ENCODE measurements at regions not wholly inside any gene's neighbourhood (a gene's known extent, or its start where the extent isn't known, plus 50 kb on each side); places are given as distances from the start of the nearest gene placed in this dataset.

DNA sequence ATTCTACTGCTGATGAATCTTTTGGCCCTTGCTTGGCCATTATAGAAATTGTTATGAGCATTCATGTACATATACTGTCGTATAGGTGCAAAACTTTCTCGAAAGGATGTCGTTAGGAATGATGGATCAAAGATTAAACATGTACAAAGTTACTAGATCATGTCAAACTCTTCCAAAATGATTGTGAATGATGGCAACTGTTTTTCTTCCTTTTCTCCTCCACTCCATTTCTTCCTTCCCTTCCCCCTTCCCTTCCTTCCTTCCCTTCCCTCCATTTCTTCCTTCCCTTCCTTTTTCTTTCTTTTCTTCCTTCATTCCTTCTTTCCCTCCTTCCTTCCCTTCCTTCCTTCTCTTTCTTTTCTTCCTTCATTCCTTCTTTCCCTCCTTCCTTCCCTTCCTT is 973.9 kb downstream of the CDH11 start:
- DNase-seq = no peak

DNA sequence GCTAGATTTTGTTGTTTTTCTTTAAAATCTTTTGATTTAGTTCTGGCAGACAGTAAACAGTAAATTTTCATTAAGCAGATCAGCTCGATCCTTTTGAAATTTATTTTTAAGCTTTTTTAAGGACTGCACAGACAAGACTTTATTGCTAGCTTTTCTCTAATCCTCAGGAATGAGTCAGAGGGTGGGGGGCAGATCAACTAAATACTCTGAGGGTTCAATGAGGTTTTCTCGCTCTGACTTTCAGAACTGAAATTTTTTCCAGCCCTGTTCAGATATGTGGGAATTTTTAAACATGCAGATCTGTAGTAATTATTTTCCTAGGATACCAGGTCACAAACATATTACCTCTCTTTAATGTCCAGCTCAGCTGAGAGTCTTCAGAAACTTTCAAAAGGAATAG is 977.2 kb downstream of the CDH11 start:
- no peak for DNase-seq

DNA sequence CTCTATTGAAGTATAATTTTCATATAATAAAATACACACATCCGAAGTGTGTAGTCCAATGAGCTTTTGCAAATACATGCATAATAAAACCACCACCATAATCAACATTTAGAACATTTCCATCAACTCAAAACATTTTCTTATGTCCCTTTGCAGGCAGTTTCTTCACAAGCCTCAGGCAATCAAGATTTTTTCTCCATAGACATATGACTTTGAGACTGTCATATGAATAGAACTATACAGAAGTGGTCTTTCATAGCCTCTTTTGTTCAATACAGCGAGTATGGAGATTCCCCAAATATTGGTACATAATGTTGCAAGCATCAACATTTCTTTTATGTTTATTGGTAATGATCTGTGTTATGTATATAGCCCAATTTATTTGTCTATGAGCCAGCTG is 983.2 kb downstream of the CDH11 start:
- DNase-seq = no peak

DNA sequence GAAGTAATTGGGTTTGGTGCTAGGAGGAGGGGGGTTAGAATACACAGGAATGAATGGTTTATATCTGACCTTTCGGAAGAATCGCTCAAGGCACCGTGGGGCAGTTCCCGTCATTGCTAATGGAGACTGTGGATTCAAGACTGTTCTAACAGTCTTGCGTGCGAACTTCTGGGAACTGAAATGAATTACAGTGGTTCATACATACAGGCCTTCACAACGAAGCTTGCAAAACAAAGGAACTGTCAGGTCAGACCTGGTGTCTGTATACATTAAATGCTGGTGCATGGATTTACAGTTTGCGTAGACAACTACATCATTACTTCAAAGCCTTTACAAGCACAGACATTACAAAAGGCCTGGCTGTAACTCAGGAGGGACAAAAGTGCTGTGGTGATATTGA is 983.9 kb downstream of the CDH11 start:
- no peak for DNase-seq

DNA sequence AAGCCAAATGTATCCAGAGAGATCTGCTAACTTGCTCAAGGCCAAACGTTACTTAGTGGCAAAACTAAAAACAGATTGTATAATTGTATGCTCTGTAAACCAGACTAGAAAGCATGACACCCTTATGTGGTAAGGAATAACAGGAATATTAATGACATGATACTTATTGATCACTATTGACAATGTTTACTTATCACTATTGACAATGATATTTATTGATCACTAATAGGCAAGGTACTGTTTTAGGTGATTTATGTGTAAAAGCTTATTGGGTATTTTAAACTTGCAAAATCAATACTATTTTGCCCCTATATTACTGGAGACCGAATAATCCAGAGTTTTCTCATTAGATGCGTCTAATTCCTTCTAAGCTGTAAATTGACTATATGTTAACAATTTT is 985.1 kb downstream of the CDH11 start:
- DNase-seq = no peak

DNA sequence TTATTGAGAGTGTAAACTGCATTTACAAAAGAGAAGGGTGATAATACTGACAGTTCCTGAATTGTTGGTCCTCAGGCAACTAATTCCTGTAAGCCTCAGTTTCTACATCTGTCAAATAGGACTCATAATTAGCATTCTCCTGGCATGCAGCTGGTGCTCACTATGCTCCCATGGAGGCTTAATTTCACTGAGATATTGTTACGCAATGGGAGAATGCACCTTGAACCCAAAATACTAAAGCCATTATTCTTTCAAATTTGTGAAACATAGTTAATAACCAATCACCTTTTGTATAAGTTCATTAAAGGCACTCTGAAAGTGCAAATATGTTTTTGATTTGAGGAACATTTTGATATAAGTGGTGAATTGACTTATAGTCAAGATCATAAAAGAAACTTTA is 985.5 kb downstream of the CDH11 start:
- no peak for DNase-seq

DNA sequence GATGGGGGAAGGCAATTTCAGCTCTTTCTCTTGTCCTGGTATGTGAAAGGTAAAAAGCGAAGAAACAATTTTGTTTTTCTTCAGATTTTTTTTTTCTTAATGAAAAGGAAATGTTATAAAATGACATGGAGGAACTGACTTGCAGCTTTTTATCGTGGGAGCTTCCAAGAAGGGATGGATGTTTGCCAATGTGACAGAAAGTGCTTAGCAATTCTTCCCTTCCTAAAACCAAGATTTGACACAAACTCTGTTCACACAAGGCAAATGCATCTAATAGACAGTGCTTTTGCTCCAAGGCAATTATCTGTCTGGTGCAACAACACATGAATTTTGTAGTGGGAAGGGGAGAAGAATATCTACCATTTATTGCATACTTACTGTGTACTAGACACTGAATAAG is 988.5 kb downstream of the CDH11 start:
- DNase-seq = no peak

DNA sequence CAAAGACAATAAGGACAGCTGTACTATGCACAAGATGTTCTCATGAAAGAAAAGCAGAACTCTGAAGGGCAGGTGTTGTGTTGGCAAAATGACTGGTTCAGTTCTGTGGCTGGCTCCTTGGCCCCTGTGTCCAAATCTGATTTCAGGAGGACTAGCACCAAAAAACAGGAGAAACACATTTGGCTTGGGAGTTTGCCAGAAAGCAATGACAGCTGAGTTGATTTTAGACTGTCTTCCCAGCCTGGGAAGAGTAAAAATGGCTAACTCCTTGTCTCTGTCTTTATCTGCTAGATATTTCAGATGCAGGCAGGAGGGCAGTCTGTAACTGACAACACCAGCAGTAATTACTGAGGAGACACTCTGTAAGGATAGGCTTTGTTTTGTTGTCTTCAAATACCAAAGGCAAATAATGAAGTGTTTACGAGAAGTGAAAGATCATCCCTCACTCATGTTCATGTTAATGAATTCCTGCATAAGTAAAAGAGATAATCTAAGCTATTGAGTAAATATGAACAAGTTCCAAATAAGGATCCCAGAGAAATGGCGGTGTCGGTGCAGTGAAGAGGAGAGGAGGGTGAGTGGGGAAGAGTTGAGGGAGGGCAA is 989.0 kb downstream of the CDH11 start:
- no peak for DNase-seq

DNA sequence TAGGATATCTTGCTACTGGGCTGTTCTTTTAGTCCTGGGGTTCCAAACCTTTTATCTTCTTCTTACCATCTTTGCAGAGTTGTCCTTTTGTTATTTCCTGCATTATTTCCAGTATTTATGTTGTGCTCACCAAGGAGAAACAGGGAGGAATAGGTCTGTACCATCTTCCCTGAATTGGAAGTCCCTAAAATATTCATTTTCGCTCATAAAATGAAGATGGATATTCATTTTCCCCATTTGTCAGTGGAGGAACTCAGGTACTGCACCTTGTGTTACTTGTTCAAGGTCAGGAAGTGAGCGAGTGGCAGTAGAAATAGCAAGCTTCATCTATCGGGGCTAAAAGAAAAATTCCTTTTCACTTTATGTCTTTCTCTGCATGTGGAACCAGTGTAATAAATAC is 989.7 kb downstream of the CDH11 start:
- DNase-seq = no peak

DNA sequence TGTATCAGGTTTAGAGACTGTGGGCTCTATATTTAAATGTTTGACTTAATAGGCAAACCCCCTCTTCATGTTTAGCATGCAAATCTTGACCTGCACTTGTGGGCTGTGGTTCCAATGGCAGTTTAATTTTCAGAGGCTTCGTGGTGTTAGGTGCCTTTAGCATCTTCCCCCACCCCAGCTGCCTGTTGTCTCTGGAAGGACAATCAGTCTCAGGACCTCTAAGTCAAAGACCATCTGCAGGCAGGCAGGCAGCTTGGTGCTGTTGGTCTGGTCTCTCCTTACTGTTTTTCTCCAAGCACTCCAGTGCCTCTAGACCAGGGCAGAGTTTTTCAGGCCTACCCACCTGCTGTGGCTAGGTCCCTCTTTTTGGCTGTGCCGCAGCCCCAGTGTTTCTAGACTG is 990.4 kb downstream of the CDH11 start:
- no peak for DNase-seq

DNA sequence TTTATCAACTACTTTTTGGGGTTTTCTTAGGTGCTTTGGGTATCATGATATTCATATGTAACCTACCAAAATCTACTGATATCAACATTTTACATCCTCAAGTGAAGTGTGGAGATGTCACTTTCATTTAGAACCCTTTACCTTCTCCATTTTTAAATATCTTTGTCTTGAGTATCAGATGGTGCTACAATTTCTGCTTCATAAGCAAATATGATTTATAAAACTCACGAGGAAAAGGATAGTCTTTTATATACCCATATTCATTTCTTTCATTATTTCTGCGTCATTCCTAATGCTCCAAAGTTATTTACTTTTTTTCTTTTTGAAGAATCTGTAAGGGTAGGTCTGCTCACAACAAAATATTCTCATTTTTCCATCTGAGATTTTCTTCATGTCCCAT is 991.7 kb downstream of the CDH11 start:
- no peak for DNase-seq

DNA sequence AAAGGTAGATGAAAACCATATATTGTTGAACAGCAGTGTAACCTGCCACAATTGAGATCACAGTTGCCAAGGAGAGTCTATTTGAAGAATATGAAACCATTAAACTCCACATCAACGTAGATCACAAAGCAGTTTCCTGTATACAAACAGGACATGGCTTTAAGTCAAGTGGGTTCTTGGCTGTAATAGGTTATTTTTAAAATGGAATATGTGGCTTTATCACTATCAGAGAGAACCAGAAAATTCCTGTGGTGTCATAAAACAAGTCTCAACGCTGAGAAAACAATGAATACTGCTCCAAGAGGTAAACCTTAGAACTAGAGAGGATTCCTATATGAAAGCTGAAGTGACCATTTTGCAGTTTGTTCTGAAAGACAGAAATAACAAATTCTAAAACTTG is 999.7 kb downstream of the CDH11 start:
- no peak for DNase-seq

DNA sequence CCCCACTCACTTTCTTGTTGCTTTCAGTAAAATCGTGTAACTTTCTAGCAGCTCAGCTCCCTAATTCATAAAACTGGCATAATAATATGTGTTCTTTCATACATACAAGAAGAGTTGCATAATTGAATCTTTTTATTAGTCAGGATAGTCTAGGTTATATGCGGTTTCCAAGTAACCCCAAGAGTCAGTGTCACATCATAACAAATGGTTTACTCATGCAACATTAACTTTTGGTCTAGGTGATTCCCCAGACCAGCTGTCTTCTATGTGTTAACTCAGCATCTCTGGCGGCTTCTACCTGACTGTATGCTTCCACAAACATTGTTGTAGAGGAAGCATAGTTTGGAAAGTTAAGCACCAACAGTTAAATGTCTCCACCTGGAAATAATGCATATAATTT is 1000.4 kb downstream of the CDH11 start:
- no peak for DNase-seq

DNA sequence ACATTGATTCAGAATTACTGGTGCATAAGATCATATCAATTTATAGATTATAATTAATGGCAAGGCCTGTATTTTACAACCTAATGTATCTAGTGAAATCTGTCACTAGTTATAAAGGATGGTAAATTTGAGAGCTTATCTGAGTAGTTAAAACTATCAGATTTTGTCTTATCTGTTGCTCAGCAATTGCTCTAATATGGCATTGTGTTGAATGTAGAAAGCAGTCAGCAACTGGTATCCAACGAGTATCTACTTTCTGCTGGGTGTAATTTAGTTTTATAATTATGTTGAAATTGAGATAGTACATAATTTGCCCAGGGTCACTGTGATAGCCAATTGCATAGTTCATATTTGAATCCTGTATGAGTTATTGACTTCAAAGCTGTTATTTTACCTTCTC is 1005.7 kb downstream of the CDH11 start:
- no peak for DNase-seq

DNA sequence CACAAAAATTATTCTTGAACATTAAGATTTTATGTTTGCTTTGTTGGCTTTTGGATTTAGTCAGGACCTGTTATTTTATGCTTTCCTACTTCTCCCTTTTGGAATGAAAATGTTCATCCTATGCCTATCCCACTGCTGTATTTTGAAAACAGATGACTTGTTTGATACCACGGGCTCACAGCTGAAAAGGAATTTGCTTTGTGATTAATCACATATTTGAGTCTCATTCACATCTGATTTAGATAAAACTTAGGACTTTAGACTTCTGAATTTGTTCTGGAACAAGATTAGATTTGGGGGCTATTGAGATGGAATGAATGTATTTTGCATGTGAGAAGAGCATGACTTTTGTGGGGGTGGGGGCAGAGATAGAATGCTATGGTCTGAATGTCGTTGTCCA is 1012.6 kb downstream of the CDH11 start:
- no peak for DNase-seq

DNA sequence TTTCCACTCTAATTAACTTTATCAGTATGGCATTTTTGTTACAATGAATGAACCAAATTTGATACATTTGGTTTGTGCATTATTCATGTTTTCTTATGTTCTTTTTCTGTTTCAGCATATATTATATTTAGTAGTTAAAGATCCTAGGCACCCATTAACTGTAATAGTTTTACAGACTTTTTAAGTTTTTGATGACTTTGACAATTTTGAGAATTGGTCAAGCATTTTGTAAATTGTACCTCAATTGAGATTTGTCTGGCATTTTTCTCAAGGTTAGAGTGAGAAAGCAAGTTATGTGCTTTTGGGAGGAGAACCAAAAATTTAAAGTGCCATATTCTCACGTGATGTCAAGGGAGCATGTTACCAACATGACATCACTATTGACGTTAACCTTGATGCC is 1019.2 kb downstream of the CDH11 start:
- no peak for DNase-seq

DNA sequence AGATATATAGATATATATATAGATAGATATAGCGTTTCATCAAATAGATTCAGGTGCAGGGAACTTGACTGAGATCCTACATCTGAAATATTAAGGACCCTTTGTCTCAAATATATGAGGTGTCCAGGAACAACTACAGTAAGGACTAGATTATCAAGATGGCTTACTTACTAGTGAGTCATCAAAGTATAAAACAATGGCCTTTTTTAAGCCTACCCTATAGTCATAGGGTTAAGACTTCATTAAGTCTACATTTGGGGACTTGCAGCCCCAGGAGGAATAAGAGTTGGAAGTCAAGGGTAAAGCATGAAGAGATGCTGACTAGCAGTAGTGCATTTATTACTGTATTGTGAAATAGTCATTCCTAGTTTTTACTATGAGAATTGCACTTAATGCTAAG is 1023.4 kb downstream of the CDH11 start:
- no peak for DNase-seq

DNA sequence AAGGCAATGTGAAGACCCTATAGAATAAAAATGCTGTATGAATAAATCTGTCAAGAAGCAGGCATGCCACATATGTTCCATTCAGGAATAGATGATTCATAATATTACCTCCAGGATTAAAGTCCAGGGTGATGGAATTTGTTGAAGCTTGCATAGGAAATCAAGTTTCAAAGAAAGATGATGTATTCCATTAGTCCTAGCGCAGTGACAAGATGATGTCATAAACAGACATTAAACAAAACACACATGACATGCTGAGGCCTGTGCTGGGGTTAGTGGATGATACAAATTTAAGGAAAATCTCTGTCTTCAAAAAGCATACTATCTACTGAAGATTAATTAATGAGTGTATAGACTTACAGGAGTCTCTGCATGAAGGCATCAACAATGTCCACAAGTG is 1025.2 kb downstream of the CDH11 start:
- no peak for DNase-seq

DNA sequence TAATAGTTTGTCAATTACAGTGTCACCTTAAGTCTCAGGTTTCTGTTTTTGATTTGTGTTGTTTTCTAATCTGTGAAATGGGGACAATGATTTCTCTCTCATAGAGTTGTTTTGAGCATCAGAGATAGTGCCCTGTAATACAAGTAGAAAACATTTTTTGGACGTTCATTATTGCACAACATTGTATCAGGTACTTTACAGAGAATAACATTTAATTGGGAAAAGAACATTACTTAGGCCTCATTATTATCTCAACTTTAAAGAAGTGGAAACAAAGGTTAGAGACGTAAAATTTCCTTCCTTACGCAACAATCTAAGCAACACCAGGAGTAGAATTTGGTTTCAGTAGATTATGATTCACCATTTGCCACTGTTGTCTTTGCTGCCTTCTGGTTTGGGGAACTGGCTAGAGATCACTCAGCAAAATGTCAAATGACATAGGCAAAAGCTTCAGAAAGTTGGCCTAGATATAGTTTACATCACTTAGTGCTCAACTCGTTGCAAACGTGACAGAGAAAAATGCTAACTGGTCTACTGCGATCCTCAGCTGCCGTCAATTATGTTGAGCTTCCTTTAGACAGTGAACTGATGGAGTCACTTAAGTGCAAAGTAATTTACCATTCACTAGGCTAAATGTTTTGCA is 1026.8 kb downstream of the CDH11 start:
- no peak for DNase-seq

DNA sequence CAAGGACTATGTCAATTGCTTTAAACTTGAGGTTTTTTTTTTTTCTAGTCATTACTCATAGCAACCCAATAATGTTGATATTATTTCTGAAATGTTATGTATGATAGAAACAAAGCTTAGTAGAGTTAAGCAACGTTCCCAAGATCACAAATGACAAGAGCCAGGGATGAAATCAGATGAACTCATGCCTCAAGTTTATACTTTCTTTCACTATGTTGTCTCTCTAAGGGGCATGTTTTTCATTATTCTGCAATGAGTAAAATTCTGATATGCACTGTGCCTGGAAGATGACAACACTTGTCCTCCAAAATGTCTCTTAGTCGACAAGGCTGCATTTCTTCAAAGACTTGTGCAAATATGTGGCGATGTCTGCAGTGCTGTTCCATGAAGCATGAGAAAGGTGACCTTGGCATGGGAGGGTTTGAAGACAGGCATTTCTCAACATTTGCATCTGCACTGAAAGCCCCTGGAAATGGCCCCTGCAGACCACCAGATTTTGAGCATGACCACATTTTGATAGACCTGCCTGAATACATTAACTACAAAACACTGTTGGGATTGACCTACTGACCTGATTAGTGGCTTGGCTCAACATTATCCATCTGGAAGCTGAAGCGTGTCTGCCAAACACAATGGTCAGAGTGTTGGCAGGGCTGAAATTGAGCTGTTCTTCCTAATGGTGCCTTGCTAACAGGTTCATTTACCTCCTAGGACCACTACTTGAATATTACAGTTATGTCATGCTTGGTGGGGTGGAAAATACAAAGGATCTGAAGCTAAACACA is 1027.5 kb downstream of the CDH11 start:
- no peak for DNase-seq

DNA sequence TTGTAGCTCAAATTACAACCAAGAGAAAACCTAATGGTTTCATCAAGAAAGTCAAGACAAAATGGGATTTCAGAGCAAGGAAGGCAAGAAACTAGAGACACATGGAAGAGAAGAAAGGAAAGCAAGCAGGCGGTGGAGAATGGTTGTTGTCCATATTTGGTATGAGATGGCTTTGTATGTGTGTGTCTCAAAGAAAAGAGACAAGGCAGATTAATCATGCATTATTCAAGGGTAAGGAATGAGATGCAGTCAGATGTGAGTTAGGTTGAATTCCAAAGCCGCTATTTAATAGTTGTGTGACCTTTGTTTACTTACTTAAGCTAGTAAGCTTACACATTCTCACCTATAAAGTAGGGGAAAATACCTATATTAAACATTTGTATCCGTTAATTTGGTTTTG is 1029.6 kb downstream of the CDH11 start:
- DNase-seq = no peak

DNA sequence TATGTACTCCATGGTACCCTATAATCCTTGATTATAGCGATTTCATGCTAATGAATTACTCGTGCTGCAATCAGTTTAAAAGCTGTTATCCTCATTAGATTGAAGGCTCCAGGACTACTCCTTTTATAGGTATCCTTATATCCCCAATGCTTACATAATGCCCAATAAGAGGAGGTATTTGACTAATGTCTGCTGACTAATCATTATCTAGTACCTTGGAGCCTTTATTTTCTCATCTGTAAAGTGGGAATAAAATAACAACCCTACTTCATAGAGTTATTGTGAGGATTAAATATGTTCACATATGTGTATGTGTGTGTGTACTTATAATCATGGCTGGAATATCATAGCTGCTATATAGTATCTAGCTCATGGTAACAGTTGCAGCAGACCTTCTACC is 1031.5 kb downstream of the CDH11 start:
- DNase-seq = no peak

DNA sequence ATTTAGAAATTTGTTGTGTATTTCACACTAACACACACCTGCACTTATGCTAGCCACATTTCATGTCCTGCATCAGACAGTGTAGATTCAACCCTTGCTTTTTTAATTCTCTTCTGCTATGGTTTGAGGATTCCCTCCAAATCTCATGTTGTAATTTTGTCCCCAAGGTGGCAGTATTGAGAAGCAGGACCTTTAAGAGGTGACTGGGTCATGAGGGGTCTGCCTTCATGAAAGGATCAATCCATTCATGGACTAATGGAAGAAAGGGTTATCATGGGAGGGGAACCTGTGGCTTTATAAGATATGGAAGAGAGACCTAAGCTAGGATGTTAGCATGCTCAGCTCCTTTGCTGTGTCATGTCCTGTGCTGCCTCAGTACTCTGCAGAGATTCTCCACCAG is 1032.2 kb downstream of the CDH11 start:
- DNase-seq = no peak

DNA sequence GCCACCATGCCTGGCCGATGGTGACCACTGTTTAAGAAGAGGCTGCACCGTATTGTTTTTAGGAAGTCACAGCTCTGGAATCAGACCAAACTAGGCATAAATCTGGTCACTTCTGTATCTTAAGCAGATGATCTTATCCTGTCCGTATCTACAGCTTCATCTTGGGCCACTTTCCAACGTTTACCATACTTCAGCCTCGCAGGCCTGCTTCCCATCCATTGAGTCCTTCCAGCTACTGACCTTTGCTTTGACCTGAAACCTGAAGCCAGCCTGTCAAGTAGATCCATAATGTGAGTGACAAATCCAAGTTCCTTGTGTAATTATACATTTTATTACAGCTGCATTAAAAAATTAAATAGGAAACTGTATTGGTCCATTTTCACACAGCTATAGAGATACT is 1033.0 kb downstream of the CDH11 start:
- DNase-seq = no peak

DNA sequence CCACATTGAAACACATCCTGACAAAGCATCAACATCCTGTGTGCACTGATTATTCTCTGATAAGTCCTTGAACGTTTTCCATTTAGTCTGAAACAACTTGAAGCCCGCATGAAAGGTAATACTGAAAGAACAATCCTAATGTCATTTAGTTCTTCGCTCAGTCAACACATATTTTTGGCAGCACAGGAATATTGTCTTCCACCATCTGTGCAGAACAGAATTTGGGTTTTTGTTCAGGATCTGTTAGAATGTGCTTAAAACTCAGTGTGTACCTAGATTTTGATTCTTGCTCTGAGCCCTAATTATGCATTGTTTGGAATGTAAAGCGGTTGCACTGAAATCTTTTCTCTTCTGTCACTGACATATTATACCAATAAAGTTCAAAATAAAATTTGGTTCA is 1036.6 kb downstream of the CDH11 start:
- DNase-seq = no peak

Data from 8988T (cell line).